Parathyroid adenoma (tissue), 2 donors: ENCODE measurements at regions not wholly inside any gene's neighbourhood (a gene's known extent, or its start where the extent isn't known, plus 50 kb on each side); places are given as distances from the start of the nearest gene placed in this dataset.

Experiments used
- H2AFZ ChIP-seq: fragments of 300-600 bp; sonication (generic); one replicate; pipeline ENCODE4 v1.7.0; 2017; ENCODE audit warnings: antibody characterized with exemption, mild to moderate bottlenecking
- H3K27ac ChIP-seq: fragments of 300-600 bp; sonication (generic); one replicate; pipeline ENCODE4 v1.7.0; 2017
- H3K27me3 ChIP-seq: fragments of 300-600 bp; sonication (generic); one replicate; pipeline ENCODE4 v1.7.0; 2017; ENCODE audit warnings: low read length; ENCODE audit not compliant: control insufficient read depth, insufficient read depth
- H3K36me3 ChIP-seq: fragments of 300-600 bp; sonication (generic); one replicate; pipeline ENCODE4 v1.7.0; 2017; ENCODE audit warnings: low read length; ENCODE audit not compliant: control insufficient read depth, insufficient read depth
- H3K4me1 ChIP-seq: fragments of 300-600 bp; sonication (generic); one replicate; pipeline ENCODE4 v1.7.0; 2017; ENCODE audit warnings: control low read depth
- H3K4me2 ChIP-seq: fragments of 300-600 bp; sonication (generic); one replicate; pipeline ENCODE4 v1.7.0; 2017; ENCODE audit warnings: low read length
- H3K4me3 ChIP-seq: fragments of 300-600 bp; sonication (generic); one replicate; pipeline ENCODE4 v1.7.0; 2017; ENCODE audit warnings: low read depth, low read length
- H3K79me2 ChIP-seq: fragments of 300-600 bp; sonication (generic); one replicate; pipeline ENCODE4 v1.7.0; 2017; ENCODE audit warnings: control low read depth
- H3K9ac ChIP-seq: fragments of 300-600 bp; sonication (generic); one replicate; pipeline ENCODE4 v1.7.0; 2017; ENCODE audit warnings: mild to moderate bottlenecking
- H3K9me3 ChIP-seq: fragments of 300-600 bp; sonication (generic); one replicate; pipeline ENCODE4 v1.7.0; 2017; ENCODE audit warnings: low read length; ENCODE audit not compliant: control insufficient read depth
- TF ChIP-seq, protein P1 (sequence below): fragments of 300-600 bp; sonication (generic); IDR thresholded peaks from one replicate; pipeline ENCODE4 v1.7.0; 2017; ENCODE audit warnings: antibody characterized with exemption, mild to moderate bottlenecking
- donor health status: primary hyperparathyroidism.

DNA sequence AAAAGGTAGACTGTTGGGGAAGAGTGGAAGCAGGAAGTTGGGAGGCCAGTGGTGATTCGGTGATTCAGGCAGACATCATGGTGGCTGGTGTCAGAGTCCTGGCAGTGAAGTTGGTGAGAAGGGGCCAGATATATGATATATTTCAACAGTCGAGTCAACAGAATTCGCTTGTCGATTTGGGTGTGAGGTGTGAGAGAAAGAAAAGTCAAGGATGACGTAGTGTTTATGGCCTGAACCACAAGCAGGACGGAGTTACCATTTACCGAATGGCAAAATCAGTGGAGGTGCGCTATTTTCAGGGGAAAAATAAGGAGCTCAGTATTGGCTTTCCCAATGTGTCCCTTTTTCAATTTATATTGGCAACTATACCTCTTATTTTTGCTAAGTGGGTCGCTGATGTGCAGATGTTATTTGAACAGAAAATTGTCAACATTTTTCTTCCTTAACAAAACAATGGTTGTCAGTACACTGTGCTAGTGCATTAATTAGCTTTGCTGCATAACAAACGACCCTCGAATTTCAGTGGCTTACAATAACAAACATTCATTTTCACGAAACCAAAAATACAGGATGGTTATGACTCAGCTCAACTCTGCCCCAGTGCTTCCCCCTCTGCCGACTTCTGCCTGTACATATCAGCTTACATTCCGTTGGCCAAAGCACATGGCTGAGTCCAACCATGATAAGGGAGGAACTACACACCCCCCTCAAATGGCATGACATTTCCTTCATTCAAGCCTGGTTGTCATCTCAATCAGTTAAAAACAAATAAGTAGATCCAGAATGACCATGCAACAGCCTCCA, 255.0 kb upstream of the ZFP64 start:
- Histone ChIP-seq H3K27ac (no peak overlapping the region), H3K27me3 (no peaks in the 10 kb centered on the region), H3K9me3 (no peaks in the 10 kb centered on the region), H3K4me3 (no peak overlapping the region), H3K4me2 (no peak overlapping the region), H3K36me3 (no peaks in the 10 kb centered on the region), H3K4me1 (no peaks in the 10 kb centered on the region), H2AFZ (no peak overlapping the region), H3K79me2 (no peaks in the 10 kb centered on the region), H3K9ac (no peak overlapping the region)
- TF ChIP-seq, protein P1, sequence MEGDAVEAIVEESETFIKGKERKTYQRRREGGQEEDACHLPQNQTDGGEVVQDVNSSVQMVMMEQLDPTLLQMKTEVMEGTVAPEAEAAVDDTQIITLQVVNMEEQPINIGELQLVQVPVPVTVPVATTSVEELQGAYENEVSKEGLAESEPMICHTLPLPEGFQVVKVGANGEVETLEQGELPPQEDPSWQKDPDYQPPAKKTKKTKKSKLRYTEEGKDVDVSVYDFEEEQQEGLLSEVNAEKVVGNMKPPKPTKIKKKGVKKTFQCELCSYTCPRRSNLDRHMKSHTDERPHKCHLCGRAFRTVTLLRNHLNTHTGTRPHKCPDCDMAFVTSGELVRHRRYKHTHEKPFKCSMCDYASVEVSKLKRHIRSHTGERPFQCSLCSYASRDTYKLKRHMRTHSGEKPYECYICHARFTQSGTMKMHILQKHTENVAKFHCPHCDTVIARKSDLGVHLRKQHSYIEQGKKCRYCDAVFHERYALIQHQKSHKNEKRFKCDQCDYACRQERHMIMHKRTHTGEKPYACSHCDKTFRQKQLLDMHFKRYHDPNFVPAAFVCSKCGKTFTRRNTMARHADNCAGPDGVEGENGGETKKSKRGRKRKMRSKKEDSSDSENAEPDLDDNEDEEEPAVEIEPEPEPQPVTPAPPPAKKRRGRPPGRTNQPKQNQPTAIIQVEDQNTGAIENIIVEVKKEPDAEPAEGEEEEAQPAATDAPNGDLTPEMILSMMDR, result no peak

DNA sequence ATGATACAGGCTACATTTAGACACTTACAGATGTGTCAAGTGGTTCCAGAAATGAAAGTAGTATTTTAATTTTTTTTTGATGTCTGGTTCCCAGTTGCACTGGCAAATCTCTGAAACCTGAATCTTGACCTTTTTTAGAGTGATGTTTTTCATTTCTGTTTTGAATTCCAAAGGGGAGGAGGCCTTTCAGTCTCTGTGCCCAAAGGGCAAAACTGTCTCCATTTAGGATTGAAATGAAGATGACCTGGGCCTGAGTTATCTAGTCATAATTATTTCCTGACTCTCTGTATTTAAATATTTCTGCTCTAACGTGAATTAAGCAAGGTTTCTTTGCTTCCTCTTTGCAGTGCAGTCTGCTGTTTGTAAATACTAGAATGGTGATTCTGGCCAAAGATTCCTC, 252.9 kb upstream of the ZFP64 start:
- no peak overlapping the region for H3K4me3 ChIP-seq
- H3K79me2 ChIP-seq, result no peaks in the 10 kb centered on the region
- no peak overlapping the region for H3K27ac ChIP-seq
- H2AFZ ChIP-seq, result no peak overlapping the region
- no peak overlapping the region for H3K9ac ChIP-seq
- H3K4me2 ChIP-seq, result no peak overlapping the region
- TF ChIP-seq, protein P1, result no peak
- no peaks in the 10 kb centered on the region for H3K9me3 ChIP-seq
- H3K27me3 ChIP-seq, result no peaks in the 10 kb centered on the region
- H3K36me3 ChIP-seq, result no peaks in the 10 kb centered on the region
- H3K4me1 ChIP-seq, result no peaks in the 10 kb centered on the region

DNA sequence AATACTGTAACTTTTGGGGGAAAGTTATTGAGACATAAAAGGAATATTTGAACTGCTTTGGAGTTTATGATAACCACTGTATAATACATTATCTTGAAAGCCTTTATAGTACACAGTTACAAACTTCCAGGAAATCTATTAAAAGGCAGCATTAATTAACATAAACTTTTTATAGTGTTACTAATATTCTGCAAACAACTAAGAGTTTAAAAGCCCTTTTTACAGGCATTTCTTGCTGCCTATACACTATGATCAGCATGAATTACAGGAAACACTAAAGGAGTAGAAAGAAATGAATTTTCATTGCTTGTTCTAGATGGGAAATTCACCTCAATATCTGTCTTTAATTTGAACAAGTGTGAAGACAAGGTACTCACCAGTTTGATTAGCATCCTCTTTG, 252.3 kb upstream of the ZFP64 start:
- Histone ChIP-seq H2AFZ (no peak overlapping the region), H3K9me3 (no peaks in the 10 kb centered on the region), H3K4me2 (no peak overlapping the region), H3K4me3 (no peak overlapping the region), H3K27ac (no peak overlapping the region), H3K79me2 (no peaks in the 10 kb centered on the region), H3K4me1 (no peaks in the 10 kb centered on the region), H3K36me3 (no peaks in the 10 kb centered on the region), H3K9ac (no peak overlapping the region), H3K27me3 (no peaks in the 10 kb centered on the region)
- TF ChIP-seq, protein P1, result no peak

DNA sequence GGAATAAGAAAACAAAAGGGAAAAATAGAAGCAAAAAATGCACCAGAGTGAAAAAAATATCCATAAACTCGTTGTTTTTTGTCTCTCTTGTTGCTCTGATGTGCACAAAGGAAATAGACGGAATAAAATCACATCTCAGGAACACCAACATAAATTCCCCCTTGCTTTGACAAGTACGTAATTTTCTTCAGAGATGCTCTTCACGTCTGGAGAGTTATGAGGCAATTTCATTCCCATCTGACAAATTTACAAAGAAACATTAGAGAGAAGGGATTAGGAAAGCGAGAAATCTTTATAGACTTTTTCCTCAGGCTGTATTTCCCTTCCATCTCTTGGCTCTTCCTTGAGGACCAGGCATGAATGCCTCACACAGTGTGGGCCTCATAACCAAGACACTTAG, 250.1 kb upstream of the ZFP64 start:
- TF ChIP-seq, protein P1, result no peak
- Histone ChIP-seq H3K4me3 (no peak overlapping the region), H3K9ac (no peak overlapping the region), H3K9me3 (no peaks in the 10 kb centered on the region), H3K27me3 (no peaks in the 10 kb centered on the region), H2AFZ (no peak overlapping the region), H3K79me2 (no peaks in the 10 kb centered on the region), H3K27ac (no peak overlapping the region), H3K4me1 (no peaks in the 10 kb centered on the region), H3K4me2 (no peak overlapping the region), H3K36me3 (no peaks in the 10 kb centered on the region)

DNA sequence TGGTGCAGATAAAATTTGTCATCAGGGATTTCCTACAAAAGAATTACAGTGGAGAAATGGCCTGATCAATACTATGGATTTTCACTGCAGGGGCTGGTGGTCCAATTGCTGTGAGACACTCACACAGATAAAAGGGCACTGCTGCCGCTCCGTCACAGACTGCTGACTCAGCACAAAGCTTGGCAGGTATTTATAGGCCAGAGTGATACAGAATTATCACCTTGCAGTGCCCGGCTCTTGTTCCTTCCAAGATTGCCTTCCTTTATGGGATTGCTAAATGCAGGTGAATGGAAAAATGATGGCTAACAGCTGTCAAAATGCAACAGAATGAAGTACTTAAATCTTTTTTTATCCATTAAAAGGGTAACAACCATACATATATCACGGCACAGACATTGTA, 247.8 kb upstream of the ZFP64 start:
- Histone ChIP-seq H3K9ac (no peak overlapping the region), H3K4me2 (no peak overlapping the region), H3K4me3 (no peak overlapping the region), H3K27ac (no peak overlapping the region), H3K27me3 (no peaks in the 10 kb centered on the region), H3K36me3 (no peaks in the 10 kb centered on the region), H3K9me3 (no peaks in the 10 kb centered on the region), H3K79me2 (no peaks in the 10 kb centered on the region), H2AFZ (no peak overlapping the region), H3K4me1 (no peaks in the 10 kb centered on the region)
- TF ChIP-seq, protein P1, result no peak
